Activated CD8-positive, alpha-beta memory T cell treated with anti-CD3 and anti-CD28 coated beads for 4 hours (primary cell): ENCODE measurements at regions not wholly inside any gene's neighbourhood (a gene's known extent, or its start where the extent isn't known, plus 50 kb on each side); places are given as distances from the start of the nearest gene placed in this dataset.

Experiments used
- DNase-seq, 2 donors: peaks; one replicate each; pipeline ENCODE4 v3.0.0-alpha.2; 2020; ENCODE audit warnings: low read depth in 2 of 2

GRCh38 chr2:176468457-176469113 lies 199.3 kb downstream of the MTX2 start:
- no peak for DNase-seq

GRCh38 chr2:176470713-176471112 lies 201.5 kb downstream of the MTX2 start:
- no peak for DNase-seq

- no peak for DNase-seq
These were observed 202.7 kb downstream of the MTX2 start for GRCh38 chr2:176471949-176472348.

- DNase-seq, result no peak
These were observed 203.9 kb downstream of the MTX2 start for GRCh38 chr2:176473177-176473576.

GRCh38 chr2:176473851-176474250 lies 204.6 kb downstream of the MTX2 start:
- no peak for DNase-seq

GRCh38 chr2:176477336-176477735 lies 208.1 kb downstream of the MTX2 start:
- DNase-seq, result no peak

- DNase-seq, result no peak
These were observed 210.7 kb downstream of the MTX2 start for GRCh38 chr2:176479961-176480360.

GRCh38 chr2:176482107-176482506 lies 212.9 kb downstream of the MTX2 start:
- no peak for DNase-seq

- DNase-seq, result no peak
These were observed 214.2 kb downstream of the MTX2 start for GRCh38 chr2:176483476-176483875.

- no peak for DNase-seq
These were observed 214.8 kb downstream of the MTX2 start for GRCh38 chr2:176483901-176484568.

- DNase-seq, result no peak
These were observed 215.6 kb downstream of the MTX2 start for GRCh38 chr2:176484838-176485237.

- DNase-seq, result no peak
These were observed 219.2 kb downstream of the MTX2 start for GRCh38 chr2:176488431-176488830.

- DNase-seq, result no peak
These were observed 221.0 kb downstream of the MTX2 start for GRCh38 chr2:176490061-176490861.

- DNase-seq, result peak in 1 of 2 donors; percentile 1
These were observed 222.1 kb downstream of the MTX2 start for GRCh38 chr2:176491172-176491904.

GRCh38 chr2:176492583-176492982 lies 223.3 kb downstream of the MTX2 start:
- DNase-seq, result no peak

GRCh38 chr2:176493226-176493825 lies 224.1 kb downstream of the MTX2 start:
- no peak for DNase-seq

- no peak for DNase-seq
These were observed 224.7 kb downstream of the MTX2 start for GRCh38 chr2:176493909-176494308.

- no peak for DNase-seq
These were observed 225.7 kb downstream of the MTX2 start for GRCh38 chr2:176494949-176495353.

- no peak for DNase-seq
These were observed 226.6 kb downstream of the MTX2 start for GRCh38 chr2:176495826-176496225.

- DNase-seq, result no peak
These were observed 227.5 kb downstream of the MTX2 start for GRCh38 chr2:176496761-176497160.

GRCh38 chr2:176500901-176501300 lies 231.7 kb downstream of the MTX2 start:
- DNase-seq, result no peak

- DNase-seq, result no peak
These were observed 232.4 kb downstream of the MTX2 start for GRCh38 chr2:176501617-176502016.
